GM12878 (cell line): ENCODE measurements at regions not wholly inside any gene's neighbourhood (a gene's known extent, or its start where the extent isn't known, plus 50 kb on each side); places are given as distances from the start of the nearest gene placed in this dataset.
A peak's percentile ranks its signal among the peaks of the same experiment; 100 is the strongest.

Experiments used
- CHD4 ChIP-seq: fragments of 200-600 bp; sonication (generic); IDR thresholded peaks from 2 replicates; pipeline ENCODE4 v1.6.1; 2016; ENCODE audit warnings: mild to moderate bottlenecking
- EGR1 ChIP-seq, 2 experiments: IDR thresholded peaks; 1 replicate in 1 of 2; 2 replicates in 1 of 2; pipeline ENCODE4 v1.6.1; 2011 to 2012; ENCODE audit warnings: low read depth in 2 of 2, low read length in 2 of 2, borderline replicate concordance in 1 of 2, mild to moderate bottlenecking in 1 of 2, moderate library complexity in 1 of 2
- EP300 ChIP-seq, 2 experiments: fragments of 150-350 bp in 1 of 2; IDR thresholded peaks; 2 replicates each; pipeline ENCODE4 v1.6.1; 2011 to 2012; ENCODE audit warnings: low read depth in 2 of 2, low read length in 2 of 2, borderline replicate concordance in 1 of 2, improper control_type of control experiment in 1 of 2, inconsistent platforms in 1 of 2; ENCODE audit not compliant: control insufficient read depth in 1 of 2
- EZH2 ChIP-seq: IDR thresholded peaks from 2 replicates; pipeline ENCODE4 v1.6.1; 2012; ENCODE audit warnings: low read depth, mild to moderate bottlenecking, control low read depth, inconsistent platforms, low read length, borderline replicate concordance; ENCODE audit not compliant: control insufficient read depth
- FOXK2 ChIP-seq: fragments of 450-650 bp; IDR thresholded peaks from 2 replicates; pipeline ENCODE4 v1.6.1; 2017; ENCODE audit warnings: mild to moderate bottlenecking, moderate library complexity
- MTA3 ChIP-seq: IDR thresholded peaks from 2 replicates; pipeline ENCODE4 v1.6.1; 2012; ENCODE audit warnings: low read length, inconsistent platforms, borderline replicate concordance
- NFYA ChIP-seq: IDR thresholded peaks from 2 replicates; pipeline ENCODE4 v1.6.1; 2011; ENCODE audit warnings: low read depth, mild to moderate bottlenecking, low read length, improper control_type of control experiment, borderline replicate concordance
- POLR2AphosphoS2 ChIP-seq: IDR thresholded peaks from 2 replicates; pipeline ENCODE4 v1.6.1; 2011; ENCODE audit warnings: low read depth, mild to moderate bottlenecking, low read length, improper control_type of control experiment, moderate library complexity
- RBBP5 ChIP-seq: fragments of 200-600 bp; sonication (generic); conservative IDR thresholded peaks from 2 replicates; pipeline ENCODE4 v1.6.1; 2016
- SMAD5 ChIP-seq: IDR thresholded peaks from 2 replicates; pipeline ENCODE4 v1.6.1; 2016; ENCODE audit warnings: antibody characterized with exemption, low read depth
- SREBF2 ChIP-seq: IDR thresholded peaks from 2 replicates; pipeline ENCODE4 v1.6.1; 2012; ENCODE audit warnings: mild to moderate bottlenecking, low read length
- TCF12 ChIP-seq: IDR thresholded peaks from 2 replicates; pipeline ENCODE4 v1.6.1; 2011; ENCODE audit warnings: low read depth, mild to moderate bottlenecking, low read length
- TCF3 ChIP-seq: IDR thresholded peaks from 2 replicates; pipeline ENCODE4 v1.6.1; 2012; ENCODE audit warnings: low read depth, mild to moderate bottlenecking, low read length, borderline replicate concordance; ENCODE audit not compliant: insufficient read depth
- TCF7 ChIP-seq: IDR thresholded peaks from 2 replicates; pipeline ENCODE4 v1.6.1; 2014; ENCODE audit warnings: antibody characterized with exemption, borderline replicate concordance
- ZNF217 ChIP-seq: fragments of 450-650 bp; IDR thresholded peaks from 2 replicates; pipeline ENCODE4 v1.6.1; 2017; ENCODE audit warnings: antibody characterized with exemption, mild to moderate bottlenecking
- TF ChIP-seq, protein P1 (sequence below): fragments of 450-650 bp; formaldehyde crosslinking; IDR thresholded peaks from 2 replicates; pipeline ENCODE4 v1.5.0; 2022; ENCODE audit warnings: mild to moderate bottlenecking, missing genetic modification characterization
- TF ChIP-seq, protein P2 (sequence below): IDR thresholded peaks from 2 replicates; pipeline ENCODE4 v1.6.1; 2012; ENCODE audit warnings: mild to moderate bottlenecking, low read depth, low read length
- TF ChIP-seq, protein P3 (sequence below): fragments of 450-650 bp; IDR thresholded peaks from 2 replicates; pipeline ENCODE4 v1.6.1; 2017; ENCODE audit warnings: mild to moderate bottlenecking, low read depth, inconsistent platforms; ENCODE audit not compliant: poor library complexity, severe bottlenecking

DNA sequence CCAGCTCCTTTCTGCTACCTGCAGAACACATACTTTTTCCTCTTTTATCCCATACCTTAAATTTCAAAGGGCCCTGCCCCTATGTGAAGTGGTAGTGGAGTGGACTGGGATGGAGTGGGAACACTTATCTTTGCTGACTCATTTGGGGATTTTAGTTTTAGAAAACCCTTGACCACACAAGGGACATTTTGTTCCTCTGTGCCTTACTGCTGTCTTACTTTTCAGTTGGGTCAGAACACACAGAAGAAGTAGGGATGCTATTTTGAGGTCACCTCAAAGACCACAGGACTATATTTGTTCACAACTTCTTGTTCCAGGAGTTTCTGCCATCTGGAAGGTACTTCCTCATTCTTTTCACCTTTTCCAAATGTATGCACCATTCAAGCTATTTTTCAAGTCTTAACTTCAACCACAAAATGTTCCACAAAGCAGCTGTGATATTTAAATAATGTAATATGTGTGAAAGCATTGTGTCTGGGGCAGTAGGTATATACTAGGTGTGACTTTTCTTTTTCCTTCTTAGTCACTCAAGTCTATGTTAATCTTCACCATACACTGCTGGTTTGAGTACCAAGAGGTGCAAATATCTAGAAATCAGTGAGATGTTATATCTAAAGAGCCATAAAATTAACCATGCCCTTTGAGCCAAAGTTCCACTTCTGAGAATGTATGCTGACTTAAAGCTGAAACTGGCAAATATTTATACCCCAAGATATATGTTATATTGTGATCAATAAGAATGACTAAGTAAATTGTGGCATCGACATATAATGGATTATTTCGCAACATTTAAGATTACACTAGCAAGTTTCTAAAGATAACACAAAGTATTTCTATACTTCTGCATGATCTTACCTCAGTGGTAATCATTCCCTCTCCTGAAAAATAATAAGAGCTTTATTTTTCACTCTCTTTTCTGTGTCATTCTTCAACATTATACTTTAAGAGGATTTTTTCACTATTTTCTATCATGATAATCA lies 308.5 kb downstream of the MRPL39 start (continued):
- TF ChIP-seq, protein P1, sequence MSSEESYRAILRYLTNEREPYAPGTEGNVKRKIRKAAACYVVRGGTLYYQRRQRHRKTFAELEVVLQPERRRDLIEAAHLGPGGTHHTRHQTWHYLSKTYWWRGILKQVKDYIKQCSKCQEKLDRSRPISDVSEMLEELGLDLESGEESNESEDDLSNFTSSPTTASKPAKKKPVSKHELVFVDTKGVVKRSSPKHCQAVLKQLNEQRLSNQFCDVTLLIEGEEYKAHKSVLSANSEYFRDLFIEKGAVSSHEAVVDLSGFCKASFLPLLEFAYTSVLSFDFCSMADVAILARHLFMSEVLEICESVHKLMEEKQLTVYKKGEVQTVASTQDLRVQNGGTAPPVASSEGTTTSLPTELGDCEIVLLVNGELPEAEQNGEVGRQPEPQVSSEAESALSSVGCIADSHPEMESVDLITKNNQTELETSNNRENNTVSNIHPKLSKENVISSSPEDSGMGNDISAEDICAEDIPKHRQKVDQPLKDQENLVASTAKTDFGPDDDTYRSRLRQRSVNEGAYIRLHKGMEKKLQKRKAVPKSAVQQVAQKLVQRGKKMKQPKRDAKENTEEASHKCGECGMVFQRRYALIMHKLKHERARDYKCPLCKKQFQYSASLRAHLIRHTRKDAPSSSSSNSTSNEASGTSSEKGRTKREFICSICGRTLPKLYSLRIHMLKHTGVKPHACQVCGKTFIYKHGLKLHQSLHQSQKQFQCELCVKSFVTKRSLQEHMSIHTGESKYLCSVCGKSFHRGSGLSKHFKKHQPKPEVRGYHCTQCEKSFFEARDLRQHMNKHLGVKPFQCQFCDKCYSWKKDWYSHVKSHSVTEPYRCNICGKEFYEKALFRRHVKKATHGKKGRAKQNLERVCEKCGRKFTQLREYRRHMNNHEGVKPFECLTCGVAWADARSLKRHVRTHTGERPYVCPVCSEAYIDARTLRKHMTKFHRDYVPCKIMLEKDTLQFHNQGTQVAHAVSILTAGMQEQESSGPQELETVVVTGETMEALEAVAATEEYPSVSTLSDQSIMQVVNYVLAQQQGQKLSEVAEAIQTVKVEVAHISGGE (CRISPR knock-in tag), result no peak
- no peak for TF ChIP-seq POLR2AphosphoS2
- TF ChIP-seq EGR1 (IDR thresholded peaks at IDR 0.05; ENCODE audit: borderline replicate concordance in 1 of 2, low read depth in 2 of 2, low read length in 2 of 2), result no peak
- TF ChIP-seq, protein P2, sequence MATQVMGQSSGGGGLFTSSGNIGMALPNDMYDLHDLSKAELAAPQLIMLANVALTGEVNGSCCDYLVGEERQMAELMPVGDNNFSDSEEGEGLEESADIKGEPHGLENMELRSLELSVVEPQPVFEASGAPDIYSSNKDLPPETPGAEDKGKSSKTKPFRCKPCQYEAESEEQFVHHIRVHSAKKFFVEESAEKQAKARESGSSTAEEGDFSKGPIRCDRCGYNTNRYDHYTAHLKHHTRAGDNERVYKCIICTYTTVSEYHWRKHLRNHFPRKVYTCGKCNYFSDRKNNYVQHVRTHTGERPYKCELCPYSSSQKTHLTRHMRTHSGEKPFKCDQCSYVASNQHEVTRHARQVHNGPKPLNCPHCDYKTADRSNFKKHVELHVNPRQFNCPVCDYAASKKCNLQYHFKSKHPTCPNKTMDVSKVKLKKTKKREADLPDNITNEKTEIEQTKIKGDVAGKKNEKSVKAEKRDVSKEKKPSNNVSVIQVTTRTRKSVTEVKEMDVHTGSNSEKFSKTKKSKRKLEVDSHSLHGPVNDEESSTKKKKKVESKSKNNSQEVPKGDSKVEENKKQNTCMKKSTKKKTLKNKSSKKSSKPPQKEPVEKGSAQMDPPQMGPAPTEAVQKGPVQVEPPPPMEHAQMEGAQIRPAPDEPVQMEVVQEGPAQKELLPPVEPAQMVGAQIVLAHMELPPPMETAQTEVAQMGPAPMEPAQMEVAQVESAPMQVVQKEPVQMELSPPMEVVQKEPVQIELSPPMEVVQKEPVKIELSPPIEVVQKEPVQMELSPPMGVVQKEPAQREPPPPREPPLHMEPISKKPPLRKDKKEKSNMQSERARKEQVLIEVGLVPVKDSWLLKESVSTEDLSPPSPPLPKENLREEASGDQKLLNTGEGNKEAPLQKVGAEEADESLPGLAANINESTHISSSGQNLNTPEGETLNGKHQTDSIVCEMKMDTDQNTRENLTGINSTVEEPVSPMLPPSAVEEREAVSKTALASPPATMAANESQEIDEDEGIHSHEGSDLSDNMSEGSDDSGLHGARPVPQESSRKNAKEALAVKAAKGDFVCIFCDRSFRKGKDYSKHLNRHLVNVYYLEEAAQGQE, result no peak
- TF ChIP-seq NFYA, result no peak
- peak; percentile 33 for TF ChIP-seq TCF3
- TF ChIP-seq MTA3, result peak; percentile 100
- TF ChIP-seq EP300 (IDR thresholded peaks at IDR 0.05; ENCODE audit: borderline replicate concordance in 1 of 2, control insufficient read depth in 1 of 2, low read depth in 2 of 2, low read length in 2 of 2), result peak; percentile 95 to 97
- no peak for TF ChIP-seq SREBF2
- TF ChIP-seq, protein P3, sequence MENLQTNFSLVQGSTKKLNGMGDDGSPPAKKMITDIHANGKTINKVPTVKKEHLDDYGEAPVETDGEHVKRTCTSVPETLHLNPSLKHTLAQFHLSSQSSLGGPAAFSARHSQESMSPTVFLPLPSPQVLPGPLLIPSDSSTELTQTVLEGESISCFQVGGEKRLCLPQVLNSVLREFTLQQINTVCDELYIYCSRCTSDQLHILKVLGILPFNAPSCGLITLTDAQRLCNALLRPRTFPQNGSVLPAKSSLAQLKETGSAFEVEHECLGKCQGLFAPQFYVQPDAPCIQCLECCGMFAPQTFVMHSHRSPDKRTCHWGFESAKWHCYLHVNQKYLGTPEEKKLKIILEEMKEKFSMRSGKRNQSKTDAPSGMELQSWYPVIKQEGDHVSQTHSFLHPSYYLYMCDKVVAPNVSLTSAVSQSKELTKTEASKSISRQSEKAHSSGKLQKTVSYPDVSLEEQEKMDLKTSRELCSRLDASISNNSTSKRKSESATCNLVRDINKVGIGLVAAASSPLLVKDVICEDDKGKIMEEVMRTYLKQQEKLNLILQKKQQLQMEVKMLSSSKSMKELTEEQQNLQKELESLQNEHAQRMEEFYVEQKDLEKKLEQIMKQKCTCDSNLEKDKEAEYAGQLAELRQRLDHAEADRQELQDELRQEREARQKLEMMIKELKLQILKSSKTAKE, result peak; percentile 98
- TF ChIP-seq RBBP5, result no peak
- TF ChIP-seq TCF12, result peak; percentile 91
- no peak for TF ChIP-seq SMAD5
- TF ChIP-seq EZH2, result no peak
- peak; percentile 99 for TF ChIP-seq ZNF217
- no peak for TF ChIP-seq CHD4
- TF ChIP-seq TCF7, result peak; percentile 40
- no peak for TF ChIP-seq FOXK2
